Astrocyte (in vitro differentiated cells and primary cell): ENCODE measurements at regions not wholly inside any gene's neighbourhood (a gene's known extent, or its start where the extent isn't known, plus 50 kb on each side); places are given as distances from the start of the nearest gene placed in this dataset.

Experiments
- DNase-seq: peaks from one replicate; pipeline ENCODE4 v3.0.0-alpha.2; 2010; ENCODE audit warnings: low read depth
- FAIRE-seq: peaks from 2 replicates; lab custom pipeline; 2011; peaks lifted over from hg19 to GRCh38; lab: Jason Lieb, UNC
- H2AFZ ChIP-seq: 2 replicates; pipeline ENCODE4 v1.6.0; 2012; ENCODE audit warnings: low read depth, low read length, inconsistent platforms
- H3K27ac ChIP-seq: 2 replicates; pipeline ENCODE4 v1.5.1; 2011; ENCODE audit warnings: low read depth, low read length, inconsistent platforms
- H3K27me3 ChIP-seq: 2 replicates; pipeline ENCODE4 v1.6.0; 2011; ENCODE audit warnings: low read length, inconsistent platforms; ENCODE audit not compliant: insufficient read depth
- H3K36me3 ChIP-seq: 2 replicates; pipeline ENCODE4 v1.5.1; 2011; ENCODE audit warnings: low read length, inconsistent platforms; ENCODE audit not compliant: insufficient read depth
- H3K4me1 ChIP-seq: 2 replicates; pipeline ENCODE4 v1.5.1; 2011; ENCODE audit warnings: low read length, inconsistent platforms; ENCODE audit not compliant: insufficient read depth
- H3K4me2 ChIP-seq: 2 replicates; pipeline ENCODE4 v1.6.0; 2012; ENCODE audit warnings: low read length, inconsistent platforms
- H3K4me3 ChIP-seq: 2 replicates; pipeline ENCODE4 v1.5.1; 2011; ENCODE audit warnings: low read depth, mild to moderate bottlenecking, low read length, inconsistent platforms; ENCODE audit not compliant: insufficient read depth
- H3K79me2 ChIP-seq: 2 replicates; pipeline ENCODE4 v1.6.0; 2012; ENCODE audit warnings: mild to moderate bottlenecking, low read length, inconsistent platforms; ENCODE audit not compliant: insufficient read depth
- H3K9ac ChIP-seq: 2 replicates; pipeline ENCODE4 v1.6.0; 2012; ENCODE audit warnings: mild to moderate bottlenecking, low read length, inconsistent platforms
- H3K9me3 ChIP-seq: 2 replicates; pipeline ENCODE4 v1.5.1; 2012; ENCODE audit warnings: low read depth, mild to moderate bottlenecking, low read length, inconsistent platforms; ENCODE audit not compliant: insufficient read depth
- H4K20me1 ChIP-seq: 2 replicates; pipeline ENCODE4 v1.6.0; 2012; ENCODE audit warnings: low read length, inconsistent platforms; ENCODE audit not compliant: insufficient read depth
- H3K27ac Mint-ChIP-seq: one replicate; pipeline ENCODE4 v1.8.0; 2021; ENCODE audit warnings: mild to moderate bottlenecking, mixed read lengths; ENCODE audit not compliant: unreplicated experiment
- H3K27me3 Mint-ChIP-seq: one replicate; pipeline ENCODE4 v1.8.0; 2021; ENCODE audit warnings: low read depth, mixed read lengths; ENCODE audit not compliant: unreplicated experiment
- H3K36me3 Mint-ChIP-seq: one replicate; pipeline ENCODE4 v1.8.0; 2021; ENCODE audit warnings: low read depth, mixed read lengths; ENCODE audit not compliant: unreplicated experiment
- H3K4me1 Mint-ChIP-seq: one replicate; pipeline ENCODE4 v1.8.0; 2021; ENCODE audit warnings: low read depth, mixed read lengths; ENCODE audit not compliant: unreplicated experiment
- H3K4me3 Mint-ChIP-seq: one replicate; pipeline ENCODE4 v1.8.0; 2021; ENCODE audit warnings: mild to moderate bottlenecking, moderate library complexity, mixed read lengths; ENCODE audit not compliant: unreplicated experiment
- H3K9me3 Mint-ChIP-seq: one replicate; pipeline ENCODE4 v1.8.0; 2021; ENCODE audit warnings: mild to moderate bottlenecking, mixed read lengths; ENCODE audit not compliant: unreplicated experiment
- CTCF ChIP-seq: IDR thresholded peaks from 2 replicates; pipeline ENCODE4 v1.5.1; 2011; ENCODE audit warnings: low read depth, mild to moderate bottlenecking, inconsistent platforms, low read length, moderate library complexity; ENCODE audit not compliant: insufficient read depth
- EZH2 ChIP-seq: IDR thresholded peaks from 2 replicates; pipeline ENCODE4 v1.6.1; 2012; ENCODE audit warnings: mild to moderate bottlenecking, low read length, inconsistent platforms; ENCODE audit not compliant: insufficient read depth

DNA sequence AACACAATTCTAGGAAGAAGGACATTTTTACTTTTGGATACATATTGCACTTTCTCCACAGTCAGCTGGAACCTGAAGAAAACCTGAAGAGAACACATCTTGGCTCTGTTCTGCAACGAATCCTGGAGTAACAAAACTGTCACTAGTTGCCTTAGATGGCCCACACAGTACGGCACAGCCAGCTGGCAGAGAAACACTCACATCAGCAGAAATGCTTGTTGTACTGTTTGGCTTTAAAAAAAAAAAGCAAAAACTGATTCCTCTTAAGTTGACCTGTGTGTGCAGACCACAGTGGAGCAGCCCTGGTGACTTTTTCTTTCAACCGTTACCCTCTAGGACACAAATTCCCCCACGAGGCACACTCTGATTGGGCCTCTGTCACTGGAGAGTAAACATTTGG is 152.3 kb upstream of the TWIST2 start:
- no peak for TF ChIP-seq EZH2
- TF ChIP-seq CTCF = no peak
- Mint-ChIP-seq H3K27me3 (peaks cover 28% of the 10 kb centered on the region), H3K27ac (no peak overlapping the region), H3K36me3 (no peaks in the 10 kb centered on the region), H3K4me3 (no peak overlapping the region), H3K4me1 (peaks cover 2% of the 10 kb centered on the region), H3K9me3 (peaks cover 3% of the 10 kb centered on the region)
- Histone ChIP-seq H3K4me1 (no peaks in the 10 kb centered on the region), H3K36me3 (no peaks in the 10 kb centered on the region), H2AFZ (no peak overlapping the region), H3K9ac (no peak overlapping the region), H4K20me1 (no peaks in the 10 kb centered on the region), H3K9me3 (no peaks in the 10 kb centered on the region), H3K27ac (no peak overlapping the region), H3K79me2 (no peaks in the 10 kb centered on the region), H3K4me2 (no peak overlapping the region), H3K4me3 (no peak overlapping the region), H3K27me3 (peaks cover 4% of the 10 kb centered on the region)
- DNase-seq = no peak
- no peak for FAIRE-seq

DNA sequence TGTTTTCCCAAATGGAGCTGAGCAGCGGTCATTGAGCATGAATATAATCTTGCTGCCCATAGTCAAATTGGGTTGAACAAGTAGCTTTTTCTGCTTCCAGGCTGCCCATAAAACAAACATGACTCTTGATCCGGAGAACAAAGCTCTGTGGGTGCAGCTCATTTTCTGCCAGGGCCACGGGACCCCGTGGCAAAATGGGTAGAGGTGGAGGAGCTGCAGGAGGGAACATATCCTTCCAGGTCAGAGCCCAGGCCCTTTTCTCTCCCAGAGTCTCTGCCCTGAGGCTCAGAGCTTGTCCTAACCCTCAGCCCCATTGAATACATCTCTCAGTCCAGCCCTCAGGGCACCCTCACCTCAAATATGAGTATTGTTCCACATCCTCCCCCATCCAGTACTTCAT is 151.6 kb upstream of the TWIST2 start:
- TF ChIP-seq EZH2 = no peak
- TF ChIP-seq CTCF = no peak
- Histone ChIP-seq H3K27ac (no peak overlapping the region), H3K36me3 (no peaks in the 10 kb centered on the region), H3K9ac (no peak overlapping the region), H3K4me2 (no peak overlapping the region), H3K79me2 (no peaks in the 10 kb centered on the region), H4K20me1 (no peaks in the 10 kb centered on the region), H3K27me3 (peaks cover 2% of the 10 kb centered on the region), H3K4me3 (no peak overlapping the region), H2AFZ (no peak overlapping the region), H3K4me1 (no peaks in the 10 kb centered on the region), H3K9me3 (no peaks in the 10 kb centered on the region)
- no peak for FAIRE-seq
- Mint-ChIP-seq H3K27me3 (peaks cover 27% of the 10 kb centered on the region), H3K4me3 (no peak overlapping the region), H3K27ac (no peak overlapping the region), H3K9me3 (peaks cover 3% of the 10 kb centered on the region), H3K36me3 (no peaks in the 10 kb centered on the region), H3K4me1 (peaks cover 2% of the 10 kb centered on the region)
- DNase-seq = no peak

- H3K9ac ChIP-seq = no peak overlapping the region
- no peak for FAIRE-seq
- H3K4me2 ChIP-seq = no peak overlapping the region
- H3K4me1 Mint-ChIP-seq = peaks cover 2% of the 10 kb centered on the region
- H3K27me3 ChIP-seq = peaks cover 2% of the 10 kb centered on the region
- no peaks in the 10 kb centered on the region for H3K4me1 ChIP-seq
- H4K20me1 ChIP-seq = no peaks in the 10 kb centered on the region
- H3K4me3 Mint-ChIP-seq = no peak overlapping the region
- no peaks in the 10 kb centered on the region for H3K9me3 ChIP-seq
- no peaks in the 10 kb centered on the region for H3K36me3 Mint-ChIP-seq
- H2AFZ ChIP-seq = no peak overlapping the region
- H3K27ac ChIP-seq = no peak overlapping the region
- DNase-seq = no peak
- no peak for TF ChIP-seq CTCF
- no peak for TF ChIP-seq EZH2
- H3K27ac Mint-ChIP-seq = no peak overlapping the region
- no peak overlapping the region for H3K4me3 ChIP-seq
- peaks cover 3% of the 10 kb centered on the region for H3K9me3 Mint-ChIP-seq
- H3K79me2 ChIP-seq = no peaks in the 10 kb centered on the region
- no peaks in the 10 kb centered on the region for H3K36me3 ChIP-seq
- peaks cover 31% of the 10 kb centered on the region for H3K27me3 Mint-ChIP-seq
Measured at GRCh38 chr2:238696786-238697185, 151.1 kb upstream of the TWIST2 start.
